Right lobe of liver (tissue), 4 donors: ENCODE measurements at regions not wholly inside any gene's neighbourhood (a gene's known extent, or its start where the extent isn't known, plus 50 kb on each side); places are given as distances from the start of the nearest gene placed in this dataset.

Experiments used
- POLR2A ChIP-seq: fragments of 450-650 bp; IDR thresholded peaks from one replicate; pipeline ENCODE4 v1.6.1; 2017; ENCODE audit warnings: antibody characterized with exemption, mild to moderate bottlenecking
- TF ChIP-seq, protein P1 (sequence below), 4 donors: fragments of 200-600 bp in 3 of 4; fragments of 450-650 bp in 1 of 4; IDR thresholded peaks; one replicate each; pipeline versions ENCODE4 v1.5.1 to v1.8.0; 2016 to 2022; ENCODE audit warnings: antibody characterized with exemption in 4 of 4, mild to moderate bottlenecking in 2 of 4
- donor health status: DM: no; HTN: no; CAD: no.
- donor health status: DM: no; HTN: no; CAD: no.
- donor health status: DM: no; HTN: yes; CAD: no.

GRCh38 chr4:108355186-108355901 is 186.6 kb upstream of the LEF1 start:
- TF ChIP-seq, protein P1, sequence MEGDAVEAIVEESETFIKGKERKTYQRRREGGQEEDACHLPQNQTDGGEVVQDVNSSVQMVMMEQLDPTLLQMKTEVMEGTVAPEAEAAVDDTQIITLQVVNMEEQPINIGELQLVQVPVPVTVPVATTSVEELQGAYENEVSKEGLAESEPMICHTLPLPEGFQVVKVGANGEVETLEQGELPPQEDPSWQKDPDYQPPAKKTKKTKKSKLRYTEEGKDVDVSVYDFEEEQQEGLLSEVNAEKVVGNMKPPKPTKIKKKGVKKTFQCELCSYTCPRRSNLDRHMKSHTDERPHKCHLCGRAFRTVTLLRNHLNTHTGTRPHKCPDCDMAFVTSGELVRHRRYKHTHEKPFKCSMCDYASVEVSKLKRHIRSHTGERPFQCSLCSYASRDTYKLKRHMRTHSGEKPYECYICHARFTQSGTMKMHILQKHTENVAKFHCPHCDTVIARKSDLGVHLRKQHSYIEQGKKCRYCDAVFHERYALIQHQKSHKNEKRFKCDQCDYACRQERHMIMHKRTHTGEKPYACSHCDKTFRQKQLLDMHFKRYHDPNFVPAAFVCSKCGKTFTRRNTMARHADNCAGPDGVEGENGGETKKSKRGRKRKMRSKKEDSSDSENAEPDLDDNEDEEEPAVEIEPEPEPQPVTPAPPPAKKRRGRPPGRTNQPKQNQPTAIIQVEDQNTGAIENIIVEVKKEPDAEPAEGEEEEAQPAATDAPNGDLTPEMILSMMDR (IDR thresholded peaks at IDR 0.05) = no peak
- no peak for TF ChIP-seq POLR2A
